SK-N-SH (cell line): ENCODE measurements at regions not wholly inside any gene's neighbourhood (a gene's known extent, or its start where the extent isn't known, plus 50 kb on each side); places are given as distances from the start of the nearest gene placed in this dataset.

Source experiments
- CTCF ChIA-PET: fragments of 300-600, 350-600 bp; formaldehyde crosslinking; extraction: SDS; loops from one replicate; lab custom pipeline; 2021; lab: Yijun Ruan, JAX
- POLR2A ChIA-PET: fragments of 350-600 bp; sonication (Branson Sonifier 250); formaldehyde crosslinking; extraction: SDS; loops from one replicate; lab custom pipeline; 2020; ENCODE audit warnings: antibody characterized with exemption, inconsistent platforms; lab: Yijun Ruan, JAX
- DNase-seq: peaks from one replicate; pipeline ENCODE4 v3.0.0; 2012
- H2AFZ ChIP-seq: fragments of 200-600 bp; sonication (generic); 2 replicates; pipeline ENCODE4 v1.8.1; 2016; ENCODE audit warnings: antibody characterized with exemption, mild to moderate bottlenecking, low read depth
- H3F3A ChIP-seq: fragments of 200-600 bp; sonication (generic); replicated peaks from 2 replicates; pipeline ENCODE3; 2016; ENCODE audit warnings: antibody characterized with exemption, mild to moderate bottlenecking; ENCODE audit not compliant: insufficient read depth
- H3K27ac ChIP-seq, 2 experiments: fragments of 200-500 bp in 1 of 2; fragments of 200-600 bp in 1 of 2; sonication (Bioruptor generic) in 1 of 2; sonication (generic), shearing (Covaris generic) in 1 of 2; 2 replicates each; pipeline versions ENCODE4 v1.5.1 to v1.6.1; 2014 to 2016; ENCODE audit warnings: low read depth in 2 of 2, inconsistent platforms in 1 of 2, low read length in 1 of 2, mild to moderate bottlenecking in 1 of 2, mixed read lengths in 1 of 2
- H3K27me3 ChIP-seq: fragments of 200-600 bp; sonication (generic), shearing (Covaris generic); 2 replicates; pipeline ENCODE4 v1.6.1; 2016; ENCODE audit warnings: mixed run types; ENCODE audit not compliant: insufficient read depth
- H3K36me3 ChIP-seq, 2 experiments: fragments of 200-500 bp in 1 of 2; fragments of 200-600 bp in 1 of 2; sonication (Bioruptor generic) in 1 of 2; sonication (generic) in 1 of 2; replicated peaks in 1 of 2; 2 replicates each; pipeline versions ENCODE3 to v1.5.1; 2014 to 2016; ENCODE audit warnings: low read length in 1 of 2, mild to moderate bottlenecking in 1 of 2; ENCODE audit not compliant: insufficient read depth in 2 of 2, control insufficient read depth in 1 of 2
- H3K4me1 ChIP-seq, 2 experiments: fragments of 200-500 bp in 1 of 2; fragments of 200-600 bp in 1 of 2; sonication (Bioruptor generic) in 1 of 2; sonication (generic), shearing (Covaris generic) in 1 of 2; 2 replicates each; pipeline versions ENCODE4 v1.5.1 to v1.6.1; 2014 to 2016; ENCODE audit warnings: low read depth in 1 of 2, low read length in 1 of 2, mixed run types in 1 of 2; ENCODE audit not compliant: insufficient read depth in 2 of 2, control insufficient read depth in 1 of 2
- H3K4me2 ChIP-seq: fragments of 200-600 bp; sonication (generic), shearing (Covaris generic); 2 replicates; pipeline ENCODE4 v1.6.1; 2017; ENCODE audit warnings: mixed run types
- H3K4me3 ChIP-seq, 2 experiments: fragments of 200-500 bp in 1 of 2; fragments of 200-600 bp in 1 of 2; sonication (Bioruptor generic) in 1 of 2; sonication (generic), shearing (Covaris generic) in 1 of 2; 2 replicates each; pipeline versions ENCODE4 v1.5.1 to v1.8.1; 2014 to 2016; ENCODE audit warnings: low read depth in 2 of 2, inconsistent platforms in 1 of 2, low read length in 1 of 2, mild to moderate bottlenecking in 1 of 2, mixed read lengths in 1 of 2, moderate library complexity in 1 of 2
- H3K79me2 ChIP-seq: fragments of 200-600 bp; sonication (generic); 2 replicates; pipeline ENCODE4 v1.8.1; 2017; ENCODE audit warnings: mild to moderate bottlenecking; ENCODE audit not compliant: insufficient read depth
- H3K9ac ChIP-seq: fragments of 200-600 bp; sonication (generic); 2 replicates; pipeline ENCODE4 v1.6.1; 2017; ENCODE audit warnings: mixed run types
- H3K9me2 ChIP-seq: fragments of 200-600 bp; sonication (generic); 2 replicates; pipeline ENCODE4 v1.6.1; 2017; ENCODE audit warnings: mixed run types
- H3K9me3 ChIP-seq: fragments of 200-600 bp; sonication (generic); 2 replicates; pipeline ENCODE4 v1.6.1; 2017; ENCODE audit warnings: mixed run types, mild to moderate bottlenecking, moderate library complexity
- H4K20me1 ChIP-seq: fragments of 200-600 bp; sonication (generic); 2 replicates; pipeline ENCODE4 v1.6.1; 2017; ENCODE audit warnings: mild to moderate bottlenecking, mixed run types; ENCODE audit not compliant: insufficient read depth
- CHD2 ChIP-seq: fragments of 150-350 bp; IDR thresholded peaks from 2 replicates; pipeline ENCODE4 v1.6.1; 2018; ENCODE audit warnings: low read length; ENCODE audit not compliant: partially characterized antibody
- CTCF ChIP-seq: fragments of 200-600 bp; sonication (generic); IDR thresholded peaks from 2 replicates; pipeline ENCODE4 v1.6.1; 2017; ENCODE audit warnings: antibody characterized with exemption, mild to moderate bottlenecking, moderate library complexity
- ELF1 ChIP-seq: IDR thresholded peaks from 2 replicates; pipeline ENCODE4 v1.4.0; 2012
- EZH2phosphoT487 ChIP-seq: fragments of 200-600 bp; sonication (generic); IDR thresholded peaks from 2 replicates; pipeline ENCODE4 v1.6.1; 2017; ENCODE audit warnings: low read depth, mixed run types, mild to moderate bottlenecking, antibody characterized with exemption, moderate library complexity, borderline replicate concordance
- FOXJ3 ChIP-seq: sonication (generic); formaldehyde crosslinking; IDR thresholded peaks from 2 replicates; pipeline ENCODE4 v1.5.1; 2020; ENCODE audit warnings: mild to moderate bottlenecking, missing genetic modification reagents
- GABPA ChIP-seq: IDR thresholded peaks from 2 replicates; pipeline ENCODE4 v1.4.0; 2012; ENCODE audit warnings: low read depth, mild to moderate bottlenecking
- MAX ChIP-seq: IDR thresholded peaks from 2 replicates; pipeline ENCODE4 v1.4.0; 2012; ENCODE audit warnings: low read depth
- MXI1 ChIP-seq: IDR thresholded peaks from 2 replicates; pipeline ENCODE4 v1.6.1; 2012; ENCODE audit warnings: mild to moderate bottlenecking, low read depth, low read length, improper control_type of control experiment
- NRF1 ChIP-seq: IDR thresholded peaks from 2 replicates; pipeline ENCODE4 v1.6.1; 2012; ENCODE audit warnings: low read depth, mild to moderate bottlenecking, low read length
- POLR2AphosphoS5 ChIP-seq: IDR thresholded peaks from 2 replicates; pipeline ENCODE4 v1.6.1; 2012; ENCODE audit warnings: low read depth, low read length
- RAD21 ChIP-seq: IDR thresholded peaks from 2 replicates; pipeline ENCODE4 v1.6.1; 2012; ENCODE audit warnings: mild to moderate bottlenecking, low read length
- RFX5 ChIP-seq: IDR thresholded peaks from 2 replicates; pipeline ENCODE4 v1.6.1; 2012; ENCODE audit warnings: mild to moderate bottlenecking, improper control_type of control experiment, low read length
- RXRA ChIP-seq: IDR thresholded peaks from 2 replicates; pipeline ENCODE4 v1.4.0; 2012; ENCODE audit warnings: low read depth, mild to moderate bottlenecking, borderline replicate concordance
- SIN3A ChIP-seq: IDR thresholded peaks from 2 replicates; pipeline ENCODE4 v1.6.1; 2012; ENCODE audit warnings: low read depth, mild to moderate bottlenecking, low read length, moderate library complexity, borderline replicate concordance
- SMC3 ChIP-seq: IDR thresholded peaks from 2 replicates; pipeline ENCODE4 v1.6.1; 2012; ENCODE audit warnings: low read depth, low read length, improper control_type of control experiment
- TAF1 ChIP-seq: IDR thresholded peaks from 2 replicates; pipeline ENCODE4 v1.6.1; 2012; ENCODE audit warnings: low read depth, mild to moderate bottlenecking, low read length, moderate library complexity, borderline replicate concordance
- TCF12 ChIP-seq: IDR thresholded peaks from 2 replicates; pipeline ENCODE4 v1.4.0; 2012
- YY1 ChIP-seq: IDR thresholded peaks from 2 replicates; pipeline ENCODE4 v1.4.0; 2012; ENCODE audit warnings: low read depth, mild to moderate bottlenecking
- WGBS: methylation state at CpG from one replicate; pipeline ENCODE4 v1.1.6; 2017; ENCODE audit warnings: low lambda C conversion rate; 5-methylcytosine and 5-hydroxymethylcytosine counted together

GRCh38 chr1:58931756-58932155, 147.9 kb upstream of the JUN start:
- ChIA-PET POLR2A (no interaction called here), CTCF (no interaction called here)
- Histone ChIP-seq H4K20me1 (no peaks in the 10 kb centered on the region), H3F3A (peaks cover 13% of the 10 kb centered on the region), H2AFZ (no peak overlapping the region), H3K9me2 (no peaks in the 10 kb centered on the region), H3K27ac (peak overlapping the region in 1 of 2 experiments; percentile 52; a peak in 1 of 4 replicates), H3K27me3 (no peaks in the 10 kb centered on the region), H3K4me3 (no peak overlapping the region), H3K9ac (no peak overlapping the region), H3K9me3 (no peaks in the 10 kb centered on the region), H3K4me2 (no peak overlapping the region), H3K79me2 (no peaks in the 10 kb centered on the region), H3K36me3 (no peaks in the 10 kb centered on the region), H3K4me1 (peaks cover 3 to 16% of the 10 kb centered on the region in 2 experiments; a peak in 2 of 4 replicates)
- WGBS, result 87% methylated on average over 6 of the region's 6 CpGs
- TF ChIP-seq RXRA, result no peak
- no peak for TF ChIP-seq MXI1
- TF ChIP-seq TAF1, result no peak
- TF ChIP-seq YY1, result no peak
- no peak for TF ChIP-seq FOXJ3 (CRISPR knock-in tag)
- no peak for TF ChIP-seq GABPA
- no peak for TF ChIP-seq POLR2AphosphoS5
- no peak for TF ChIP-seq MAX
- TF ChIP-seq CHD2, result no peak
- no peak for TF ChIP-seq EZH2phosphoT487
- no peak for TF ChIP-seq NRF1
- TF ChIP-seq SMC3, result no peak
- TF ChIP-seq ELF1, result no peak
- TF ChIP-seq SIN3A, result no peak
- TF ChIP-seq CTCF, result no peak
- no peak for TF ChIP-seq RFX5
- no peak for TF ChIP-seq RAD21
- TF ChIP-seq TCF12, result no peak
- DNase-seq, result no peak
